Stimulated activated CD8-positive, alpha-beta memory T cell treated with anti-CD3 and anti-CD28 coated beads, Interleukin-4, amount 100 ng/mL, for 24 hours (primary cell): ENCODE measurements at regions not wholly inside any gene's neighbourhood (a gene's known extent, or its start where the extent isn't known, plus 50 kb on each side); places are given as distances from the start of the nearest gene placed in this dataset.

Experiments used
- DNase-seq: peaks from one replicate; pipeline ENCODE4 v3.0.0-alpha.2; 2020; ENCODE audit warnings: low read depth

DNA sequence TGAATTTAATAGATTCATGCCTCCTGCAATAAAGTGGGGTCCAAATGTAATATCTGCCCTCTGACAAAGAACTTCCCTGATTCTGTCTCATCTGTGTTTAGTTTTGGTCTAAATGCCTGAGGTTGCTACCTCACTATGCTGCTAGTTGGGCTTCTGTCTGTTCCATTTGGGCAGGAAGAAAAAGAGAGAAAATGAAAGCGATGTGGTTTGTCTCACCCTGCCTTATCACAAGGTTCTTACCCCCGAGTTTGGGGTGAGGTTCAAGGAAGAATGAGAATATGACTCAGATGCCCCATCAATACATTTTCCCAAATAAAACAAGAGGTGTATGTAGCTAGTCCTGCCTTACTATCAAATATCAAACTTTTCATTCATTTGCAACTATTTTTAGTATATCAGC is 132.1 kb upstream of the MTAP start:
- no peak for DNase-seq

DNA sequence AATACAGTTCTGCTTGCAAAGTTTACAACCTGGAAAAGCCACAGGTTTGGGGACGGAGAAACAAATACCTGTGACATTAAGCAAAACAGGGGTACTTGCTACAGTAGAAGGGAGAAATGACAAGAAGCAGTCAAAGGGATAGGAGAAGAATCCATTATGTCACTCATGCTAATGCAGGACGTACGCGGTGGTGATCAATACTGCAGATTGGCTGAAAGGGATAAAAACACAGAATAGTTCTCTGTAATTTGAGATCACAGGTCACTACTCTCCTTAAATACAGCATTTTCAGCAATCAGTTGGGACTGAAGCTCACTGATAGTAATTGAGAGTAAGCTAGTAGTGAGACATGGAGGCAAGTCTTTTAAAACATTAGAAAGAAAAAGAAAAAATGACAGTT is 130.3 kb upstream of the MTAP start:
- no peak for DNase-seq

DNA sequence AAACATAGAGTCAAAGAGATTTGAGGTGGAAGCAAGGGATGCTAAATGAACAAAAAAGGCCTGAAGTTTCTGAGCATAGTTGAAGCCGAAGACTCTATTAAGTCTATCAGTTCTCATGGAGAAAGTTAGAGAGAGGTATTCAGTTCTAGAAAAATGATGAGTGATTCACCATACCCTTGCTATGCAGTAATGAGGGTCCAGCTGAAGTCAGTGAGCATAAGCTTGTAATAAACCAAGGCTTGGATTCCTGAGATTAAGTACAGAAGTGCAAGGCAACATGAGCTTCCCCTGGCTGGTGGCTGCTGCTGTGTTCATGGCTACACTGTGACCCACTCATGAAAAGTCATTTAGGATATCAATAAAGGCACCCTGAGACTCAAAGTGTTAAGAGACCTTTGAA is 129.7 kb upstream of the MTAP start:
- DNase-seq: no peak

DNA sequence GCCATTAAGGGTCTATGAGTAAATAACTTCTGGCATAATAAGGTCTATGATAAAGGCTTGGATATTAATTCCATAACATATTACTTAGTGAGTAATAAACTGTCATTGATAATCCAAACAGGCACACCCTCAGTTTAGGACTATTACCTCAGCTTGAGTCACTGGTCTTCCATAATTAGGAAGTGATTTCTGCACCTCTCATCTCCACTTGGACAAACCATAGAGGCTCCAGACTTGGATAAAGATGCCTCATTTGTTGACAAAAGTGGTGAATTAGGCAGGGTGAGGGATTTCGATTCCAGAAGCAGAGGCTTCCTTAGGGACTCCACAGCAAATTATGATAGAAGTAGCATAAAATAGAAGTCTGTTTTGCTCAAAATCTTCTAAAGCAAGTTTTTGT is 127.5 kb upstream of the MTAP start:
- no peak for DNase-seq

DNA sequence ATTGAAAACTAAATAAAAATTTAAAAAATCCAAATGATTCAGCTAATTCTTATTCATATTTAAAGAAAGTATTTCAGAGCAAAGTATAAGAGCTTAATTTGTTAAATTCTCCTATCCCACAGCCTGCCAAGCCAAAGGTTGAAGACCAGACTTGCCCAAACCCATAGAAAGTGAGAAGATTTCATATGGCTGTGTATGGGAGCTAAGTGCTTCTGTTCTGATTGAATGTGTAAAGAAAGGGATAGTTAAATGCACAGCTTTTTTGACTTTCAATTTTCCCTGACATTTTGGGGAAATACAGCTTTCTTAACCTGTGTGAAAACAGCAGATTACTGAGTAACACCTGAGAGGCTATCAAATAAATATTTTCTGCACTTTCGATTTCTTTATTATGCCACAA is 125.0 kb upstream of the MTAP start:
- DNase-seq: no peak

DNA sequence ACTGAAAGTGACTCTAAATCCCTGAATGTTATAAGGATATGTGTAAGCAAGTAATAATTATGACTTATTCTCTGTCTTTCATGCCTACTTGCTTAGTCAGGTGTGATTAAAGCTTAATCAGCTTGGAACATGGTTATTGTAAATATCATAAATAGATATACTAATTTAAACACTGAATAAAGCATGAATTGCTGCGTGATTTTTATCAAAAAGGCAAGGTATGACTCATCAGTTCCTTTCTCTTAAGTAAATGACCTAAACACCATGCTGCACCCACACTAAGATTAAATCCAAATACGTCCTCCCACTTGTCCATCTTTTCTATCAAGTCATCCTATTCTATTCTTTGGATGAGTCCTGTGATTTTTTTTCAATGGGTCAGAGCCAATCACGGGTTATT is 124.6 kb upstream of the MTAP start:
- no peak for DNase-seq

DNA sequence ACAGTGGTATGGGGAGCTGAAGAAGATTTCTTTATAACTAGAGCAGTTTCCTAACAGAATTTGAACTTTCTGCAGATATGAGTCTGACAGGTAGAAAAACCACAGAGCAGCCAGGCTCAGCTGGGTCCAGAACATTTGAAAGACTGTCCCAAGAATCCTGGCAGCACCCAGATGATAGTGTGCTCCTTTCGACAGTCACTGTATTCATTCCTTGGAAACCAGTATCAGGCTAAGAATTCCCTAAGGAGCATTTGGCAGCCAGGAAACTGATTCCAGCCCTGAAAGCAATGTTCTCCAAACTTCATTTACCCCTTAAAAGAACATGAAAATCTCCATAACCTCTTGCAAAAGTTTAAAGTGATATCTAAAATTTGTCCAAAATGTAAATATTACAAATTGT is 123.0 kb upstream of the MTAP start:
- DNase-seq: no peak

DNA sequence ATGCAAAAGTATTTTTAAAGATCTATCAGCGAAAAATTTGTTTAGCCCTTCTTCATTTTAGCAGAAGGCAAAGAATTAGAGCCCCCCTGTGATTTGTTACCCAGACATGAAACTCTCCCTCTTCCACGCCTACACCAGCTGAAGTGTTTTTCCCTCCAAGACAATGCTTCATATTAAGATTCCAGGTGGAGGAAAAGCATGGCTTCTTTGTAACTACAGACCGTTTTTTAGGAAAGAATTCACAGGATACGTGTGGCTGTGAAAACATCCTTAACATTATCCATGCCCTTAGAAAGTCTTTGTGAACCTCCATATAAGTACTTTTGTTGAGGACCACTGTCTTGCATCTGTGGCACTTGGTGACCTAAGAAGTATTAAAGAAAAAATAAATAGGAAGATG is 121.8 kb upstream of the MTAP start:
- no peak for DNase-seq

DNA sequence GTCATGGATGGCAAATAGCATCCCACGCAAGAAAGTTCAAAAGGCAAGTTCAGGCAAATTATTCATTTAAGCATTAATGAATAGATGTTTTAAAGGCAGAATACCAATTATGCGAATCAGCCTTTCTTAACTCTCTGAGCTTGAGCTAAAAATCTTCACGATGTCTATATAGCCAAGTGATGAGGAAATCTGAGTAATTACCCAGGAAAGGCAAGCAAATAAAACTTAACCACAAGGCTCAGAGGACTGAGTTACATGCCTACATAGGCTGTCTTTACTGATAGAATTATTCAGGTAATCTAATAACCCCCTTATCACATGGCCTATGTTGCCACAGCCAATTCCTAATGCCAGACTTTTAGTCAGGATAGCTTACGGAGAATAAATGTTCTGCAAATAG is 120.8 kb upstream of the MTAP start:
- DNase-seq: no peak

DNA sequence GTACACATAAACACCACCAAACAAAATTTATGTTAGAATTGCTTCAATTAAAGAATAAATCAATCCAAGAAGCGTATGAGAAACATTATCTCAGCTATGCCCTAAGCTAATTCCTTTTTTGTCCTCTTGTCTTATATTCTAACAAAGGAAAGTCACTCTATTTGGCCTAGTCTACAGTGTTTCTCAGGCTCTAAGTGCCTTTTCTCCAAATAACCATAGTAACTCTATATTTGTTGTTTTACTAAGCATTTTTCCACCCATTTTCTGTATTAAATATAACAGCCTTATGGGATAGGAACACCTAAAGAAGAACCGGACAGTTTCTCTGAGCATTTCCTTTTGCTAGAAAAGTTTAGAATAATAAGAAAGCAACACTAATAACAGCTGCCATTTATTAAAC is 120.1 kb upstream of the MTAP start:
- DNase-seq: no peak

DNA sequence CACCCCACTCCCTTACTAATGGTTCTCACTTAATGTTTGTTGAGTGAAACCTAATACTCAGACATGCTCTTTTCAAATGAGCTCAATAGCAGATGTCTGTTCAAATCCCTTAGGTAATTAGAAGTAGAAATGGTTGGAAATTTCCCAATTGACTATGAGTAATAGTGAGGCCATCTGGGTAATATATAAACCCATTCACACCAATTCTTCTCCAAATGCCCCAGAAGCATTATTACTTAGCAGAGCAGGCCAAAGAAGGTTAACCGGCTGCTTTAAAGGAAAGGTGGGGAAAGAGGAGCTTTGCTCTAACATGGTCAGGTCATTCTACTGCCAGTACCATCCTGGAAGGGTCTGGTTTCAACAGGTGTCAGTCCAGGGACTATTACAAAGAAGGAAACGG is 119.5 kb upstream of the MTAP start:
- DNase-seq: no peak

DNA sequence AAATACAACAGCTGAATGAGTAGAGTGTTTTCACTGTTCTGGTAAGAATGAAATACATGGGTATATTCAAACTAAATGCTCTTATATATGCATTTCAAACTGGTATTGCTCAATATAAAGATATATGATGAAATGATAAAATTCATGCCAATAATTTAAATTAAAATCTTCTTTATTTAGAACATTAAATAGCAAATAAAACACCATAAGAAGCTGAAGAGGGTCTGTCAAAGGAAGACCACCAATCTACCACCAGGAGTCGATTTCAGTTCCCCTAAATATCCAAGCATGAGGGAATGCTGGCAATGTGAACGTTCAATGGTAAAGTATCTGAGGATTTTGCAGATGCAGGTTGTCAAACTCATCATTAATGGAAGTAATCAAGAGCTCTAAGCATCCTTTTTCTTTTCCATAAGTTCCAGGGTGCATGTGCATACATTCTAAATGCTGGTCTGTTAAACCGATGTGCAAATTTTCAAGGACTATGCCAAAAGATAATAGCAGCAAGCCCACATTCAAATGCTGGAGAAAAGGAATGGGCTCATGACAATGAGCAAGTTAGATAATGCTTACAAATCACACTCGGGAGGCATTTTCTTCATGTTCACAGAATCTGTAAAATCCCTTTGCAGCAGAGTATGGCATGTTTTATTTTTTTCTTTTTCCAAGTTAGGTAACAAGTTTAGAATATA is 118.8 kb upstream of the MTAP start:
- DNase-seq: no peak

DNA sequence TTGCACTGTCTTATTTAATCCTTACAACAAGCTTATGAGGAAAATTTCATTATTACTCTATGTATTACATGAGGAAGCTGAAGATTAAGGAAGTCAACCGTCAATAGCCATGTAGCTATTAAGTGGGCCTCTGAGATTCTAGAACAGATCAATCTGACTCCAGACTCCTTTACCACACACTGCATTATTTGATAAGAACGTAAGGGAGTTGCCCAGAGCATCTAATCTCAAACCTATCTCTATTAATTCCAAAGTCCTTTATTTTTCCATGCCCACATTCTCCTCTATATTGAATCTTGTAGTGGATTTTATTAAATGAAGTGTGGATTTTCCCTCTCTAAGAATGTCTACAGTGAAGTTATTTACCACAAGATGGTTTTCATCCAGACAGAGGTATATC is 118.2 kb upstream of the MTAP start:
- no peak for DNase-seq

DNA sequence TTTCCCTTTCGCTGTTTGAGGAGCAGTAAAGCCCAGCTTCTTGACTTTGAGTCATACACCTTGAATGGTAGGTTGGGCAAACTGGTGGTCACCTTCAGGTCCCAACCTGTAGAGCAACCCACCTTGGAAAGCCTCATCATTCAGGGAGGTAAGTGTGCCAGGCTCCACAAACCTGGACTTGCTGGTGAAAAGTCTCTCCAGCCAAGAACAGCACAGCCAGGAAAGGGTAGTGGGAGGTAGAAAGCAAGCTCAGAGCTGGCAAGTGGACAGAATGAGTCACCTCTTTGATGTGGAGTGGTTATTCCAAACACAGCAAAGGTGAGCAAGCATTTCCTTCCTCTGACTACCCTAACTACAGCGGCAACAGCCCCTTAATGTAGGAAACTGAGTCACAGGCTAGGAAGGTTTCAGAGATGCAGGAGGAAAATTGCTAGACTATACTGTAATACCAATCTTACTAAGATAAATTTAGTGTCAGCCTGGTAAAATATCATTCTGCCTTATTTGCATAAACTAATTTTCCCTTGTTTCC is 117.5 kb upstream of the MTAP start:
- peak; percentile 7 for DNase-seq

DNA sequence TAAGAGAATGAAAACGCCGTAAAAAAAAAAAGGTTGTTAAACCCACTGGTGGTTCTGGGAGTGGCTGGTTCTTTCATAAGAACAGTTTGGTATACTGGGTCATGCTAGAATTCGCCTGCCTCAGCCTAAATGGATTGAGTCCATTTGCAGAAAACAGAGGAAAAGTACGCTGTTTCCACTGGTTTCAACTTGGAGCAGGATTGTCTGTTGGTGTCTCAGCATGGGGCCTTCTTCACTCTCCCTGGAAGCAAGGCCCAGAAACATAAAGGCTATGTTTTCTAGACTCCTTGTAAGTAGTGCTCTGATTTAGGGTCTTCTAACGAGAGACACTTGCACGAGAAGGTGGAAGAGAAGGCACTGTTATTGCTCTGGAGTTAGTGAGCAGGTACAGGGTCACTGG is 116.9 kb upstream of the MTAP start:
- no peak for DNase-seq

DNA sequence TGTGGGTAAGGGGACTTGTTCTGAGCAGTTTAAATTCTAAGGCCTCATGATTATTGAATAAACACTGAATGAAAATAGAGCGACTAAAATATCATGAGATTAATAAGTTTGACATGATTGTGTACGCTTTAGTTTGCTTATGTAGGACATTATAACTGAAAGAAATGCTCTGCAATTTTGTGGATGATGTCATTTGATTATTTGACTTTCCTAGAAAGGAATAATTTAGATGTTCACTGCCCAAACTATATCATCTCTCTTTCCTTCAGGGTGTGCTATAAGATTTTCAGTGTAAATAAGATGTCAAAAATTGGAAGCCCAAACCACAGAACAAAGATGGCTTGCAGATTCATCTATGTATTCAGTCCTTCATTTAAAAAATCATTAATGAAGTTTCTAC is 115.7 kb upstream of the MTAP start:
- DNase-seq: no peak

DNA sequence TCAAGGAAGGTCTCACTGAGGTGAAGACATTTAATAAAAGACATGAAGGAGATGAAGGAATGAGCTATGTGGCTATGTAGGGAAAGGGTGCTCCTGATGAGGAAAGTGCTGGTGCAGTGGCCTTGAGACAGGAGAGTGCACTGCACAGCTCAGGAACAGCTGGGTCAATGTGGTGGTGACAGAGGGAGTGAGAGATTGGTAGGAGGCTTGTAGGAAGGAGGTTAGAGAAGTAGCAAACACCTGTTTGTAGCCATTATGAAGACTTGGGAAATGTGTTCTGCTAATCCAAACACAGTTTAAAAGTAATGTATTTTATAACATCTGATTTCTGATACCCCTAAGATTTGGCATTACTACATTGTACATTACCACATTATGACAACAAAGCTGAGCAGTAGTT is 115.1 kb upstream of the MTAP start:
- no peak for DNase-seq

DNA sequence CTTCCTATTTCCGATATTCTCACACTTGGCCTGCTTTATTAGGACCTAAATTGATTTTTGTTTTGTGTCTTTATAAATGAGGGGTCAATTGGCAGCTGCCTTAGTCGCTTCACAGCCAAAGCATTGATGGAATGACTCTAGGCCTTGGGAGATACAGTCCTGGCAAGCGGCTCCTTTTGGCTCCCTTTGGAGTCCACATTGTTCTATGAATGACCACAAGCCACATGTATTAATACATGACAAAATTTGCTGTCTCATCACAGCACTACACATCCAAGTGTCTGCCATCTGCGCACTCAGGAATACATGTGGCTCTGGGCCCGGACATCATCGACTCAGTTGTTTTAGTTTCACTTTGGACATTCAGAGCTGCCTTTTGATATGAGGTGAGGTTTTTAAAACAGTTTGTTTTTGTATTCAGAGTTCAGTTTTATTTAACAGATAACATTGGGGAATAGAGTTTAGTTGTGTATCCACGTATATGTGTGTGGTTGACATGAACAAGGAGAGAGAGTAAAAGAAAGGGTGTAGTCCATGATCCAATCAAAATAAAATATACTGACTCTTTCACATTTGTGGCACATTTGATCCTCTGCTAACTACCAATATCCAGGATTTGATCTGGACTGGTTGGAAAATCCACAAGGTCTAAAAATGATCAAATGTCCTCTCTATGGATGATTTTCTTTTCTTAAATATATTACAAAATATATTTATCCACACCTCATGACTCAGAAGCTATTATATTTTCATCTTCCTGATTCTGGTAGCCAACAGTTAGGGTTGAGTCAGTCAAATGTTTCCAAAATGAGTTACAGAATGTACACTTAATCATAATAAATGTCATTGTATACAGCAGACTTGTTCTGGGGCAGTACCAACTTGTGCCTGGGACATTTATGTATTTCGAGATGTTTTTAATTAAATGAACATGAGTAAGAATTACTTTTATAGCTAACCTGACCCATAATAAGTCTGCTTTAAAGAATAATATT is 114.0 kb upstream of the MTAP start:
- DNase-seq: no peak

DNA sequence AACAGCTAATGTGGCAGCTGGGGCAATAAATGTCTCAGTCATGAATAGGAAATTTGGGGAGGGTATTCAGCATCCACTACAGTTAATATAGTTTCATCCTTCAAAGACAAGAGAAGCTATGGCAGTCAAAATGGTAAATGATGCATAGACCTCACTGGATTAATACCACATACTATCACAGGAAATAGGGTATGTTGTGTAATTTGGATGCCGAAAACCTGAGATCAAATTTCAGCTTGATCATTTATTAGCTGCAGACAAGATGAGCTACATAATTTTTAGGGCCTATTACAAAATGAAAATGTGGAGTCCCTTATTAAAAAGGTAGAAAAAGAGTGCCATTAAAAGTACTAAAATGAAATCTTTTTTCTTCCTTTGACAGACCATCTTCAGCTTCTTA is 112.6 kb upstream of the MTAP start:
- no peak for DNase-seq

DNA sequence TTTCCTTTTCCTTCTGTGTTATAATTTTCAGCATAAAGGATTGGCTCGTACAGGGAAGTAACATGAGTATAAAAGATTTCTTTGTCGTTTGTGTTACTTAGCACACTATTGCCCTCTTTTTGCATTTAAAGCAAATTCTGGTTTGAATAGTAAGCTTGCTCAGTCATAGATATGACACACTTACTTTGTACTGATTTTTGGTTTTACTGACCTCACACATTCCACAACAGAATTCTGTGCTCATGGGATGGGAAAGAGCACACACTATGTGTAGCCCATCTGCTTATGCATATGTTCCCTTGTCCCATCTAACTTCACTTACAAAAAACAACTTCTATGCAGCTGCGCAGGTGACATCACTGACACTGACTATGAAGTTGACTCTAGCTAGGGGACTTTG is 111.9 kb upstream of the MTAP start:
- DNase-seq: no peak

DNA sequence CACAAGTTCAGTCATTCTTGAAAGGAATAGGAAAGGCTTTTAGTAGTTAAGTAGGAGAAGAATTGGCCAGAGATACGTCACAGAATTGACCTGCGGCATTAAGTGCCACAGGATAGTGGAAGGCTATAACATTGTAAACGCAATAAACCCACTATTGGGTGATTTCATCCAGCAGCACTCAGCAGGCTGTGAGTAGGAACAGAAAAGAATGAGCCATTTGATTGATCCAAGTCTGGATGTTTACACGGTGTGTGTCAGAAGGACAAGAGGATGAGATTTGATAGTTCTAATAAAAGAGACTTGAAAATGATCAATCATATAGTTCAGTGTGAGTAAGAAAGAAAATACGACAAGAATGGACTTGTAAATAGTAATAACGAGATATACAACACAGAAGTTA is 110.0 kb upstream of the MTAP start:
- DNase-seq: no peak

DNA sequence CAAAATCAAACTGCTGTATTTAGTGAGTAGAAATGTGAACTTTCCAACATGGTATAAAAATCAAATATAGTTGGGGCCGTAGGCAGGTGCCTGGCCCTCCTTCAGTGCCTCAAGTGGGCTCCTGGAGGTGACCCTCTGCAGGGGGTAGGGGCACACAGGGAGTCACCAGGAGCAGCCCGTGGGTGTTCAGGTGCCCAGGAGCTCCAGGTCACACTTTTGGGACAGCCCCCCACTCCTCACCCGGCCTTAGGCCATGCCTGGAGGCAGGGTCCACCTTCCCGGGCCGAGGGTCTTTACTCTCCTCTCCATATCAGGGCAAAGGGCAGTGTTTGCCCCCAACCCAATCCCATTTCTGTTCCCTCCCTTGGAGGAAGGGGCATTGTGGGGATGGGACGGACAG is 108.0 kb upstream of the MTAP start:
- DNase-seq: no peak

DNA sequence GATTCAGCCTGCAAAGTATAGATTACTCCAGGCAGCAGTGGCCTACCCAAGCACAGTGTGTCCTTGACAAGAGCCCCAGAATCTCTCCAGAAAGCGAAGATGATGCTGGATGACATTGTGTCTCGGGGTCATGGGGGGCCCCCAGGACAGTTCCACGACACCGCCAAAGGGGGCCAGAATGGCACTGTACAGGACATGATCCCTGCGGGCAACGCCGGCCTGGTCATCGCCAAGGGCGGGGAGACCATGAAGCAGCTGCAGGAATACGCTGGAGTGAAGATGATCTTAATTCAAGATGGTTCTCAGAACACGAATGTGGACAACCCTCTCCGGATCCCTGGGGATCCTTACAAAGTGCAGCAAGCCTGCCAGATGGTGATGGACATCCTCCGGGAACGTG is 107.0 kb upstream of the MTAP start:
- DNase-seq: no peak
